ENCODE measurements at regions not wholly inside any gene's neighbourhood (a gene's known extent, or its start where the extent isn't known, plus 50 kb on each side); places are given as distances from the start of the nearest gene placed in this dataset.

GRCh38 chr22:48072777-48073176 is 1310.3 kb downstream of the TBC1D22A start:
- TF ChIP-seq POLR2A (IDR thresholded peaks at IDR 0.05): no peak
- no peak for TF ChIP-seq CTCF (IDR thresholded peaks at IDR 0.05)

Data from esophagus squamous epithelium (tissue), 4 donors.